IMR-90 (cell line): ENCODE measurements at regions not wholly inside any gene's neighbourhood (a gene's known extent, or its start where the extent isn't known, plus 50 kb on each side); places are given as distances from the start of the nearest gene placed in this dataset.

Experiments
- ATAC-seq: fragments of 200-7000 bp; cut with Tn5 transposase; 2 replicates; pipeline ENCODE4 v1.9.1; 2020; ENCODE audit warnings: low read depth, mild to moderate bottlenecking, moderate library complexity
- BruUV-seq: library from RNA; stranded (reverse); fragments of 400-500 nt; replicated peaks from 2 replicates; lab custom pipeline; 2021; lab: Mats Ljungman, UMichigan
- CTCF ChIA-PET: fragments of 300-600 bp; formaldehyde crosslinking; extraction: SDS; loops from one replicate; lab custom pipeline; 2021; ENCODE audit warnings: antibody characterized with exemption; lab: Yijun Ruan, JAX
- POLR2A ChIA-PET: fragments of 300-600 bp; sonication (Branson Sonifier 250); formaldehyde crosslinking; loops from one replicate; lab custom pipeline; 2022; ENCODE audit warnings: antibody characterized with exemption; ENCODE audit not compliant: unreplicated experiment; lab: Charles Lee
- DNase-seq: peaks from one replicate; pipeline ENCODE4 v3.0.0; 2013
- H2AFZ ChIP-seq: replicated peaks from 2 replicates; pipeline ENCODE3; 2013; ENCODE audit warnings: low read length, mild to moderate bottlenecking; ENCODE audit not compliant: poor library complexity
- H2AK5ac ChIP-seq: 2 replicates; pipeline ENCODE4 v1.6.1; 2013; ENCODE audit warnings: low read depth, low read length, inconsistent platforms
- H2AK9ac ChIP-seq: replicated peaks from 2 replicates; pipeline ENCODE3; 2013; ENCODE audit warnings: mild to moderate bottlenecking, low read depth, low read length, moderate library complexity; ENCODE audit not compliant: poor library complexity
- H2BK120ac ChIP-seq: 2 replicates; pipeline ENCODE4 v1.6.1; 2013; ENCODE audit warnings: low read depth, low read length, inconsistent platforms
- H2BK15ac ChIP-seq: 3 replicates; pipeline ENCODE4 v1.6.1; 2013; ENCODE audit warnings: low read depth, low read length, inconsistent platforms
- H2BK20ac ChIP-seq: 2 replicates; pipeline ENCODE4 v1.6.1; 2013; ENCODE audit warnings: low read depth, mild to moderate bottlenecking, inconsistent platforms, low read length, moderate library complexity
- H2BK5ac ChIP-seq: 2 replicates; pipeline ENCODE4 v1.6.1; 2013; ENCODE audit warnings: mild to moderate bottlenecking, low read depth, low read length, inconsistent platforms; ENCODE audit not compliant: poor library complexity, severe bottlenecking
- H3K14ac ChIP-seq: replicated peaks from 2 replicates; pipeline ENCODE4 v1.6.1; 2013; ENCODE audit warnings: low read depth, low read length, inconsistent platforms
- H3K18ac ChIP-seq: 2 replicates; pipeline ENCODE4 v1.6.1; 2013; ENCODE audit warnings: low read depth, low read length, control low read depth
- H3K23ac ChIP-seq: 2 replicates; pipeline ENCODE4 v1.6.1; 2013; ENCODE audit warnings: low read depth, low read length, inconsistent platforms
- H3K27ac ChIP-seq: 2 replicates; pipeline ENCODE4 v1.5.1; 2013; ENCODE audit warnings: mild to moderate bottlenecking, control low read depth, low read length; ENCODE audit not compliant: insufficient read depth
- H3K27me3 ChIP-seq: 2 replicates; pipeline ENCODE4 v1.6.1; 2013; ENCODE audit warnings: low read length; ENCODE audit not compliant: control insufficient read depth, insufficient read depth
- H3K36me3 ChIP-seq: 2 replicates; pipeline ENCODE4 v1.6.1; 2013; ENCODE audit warnings: low read length, mixed read lengths; ENCODE audit not compliant: control insufficient read depth, insufficient read depth
- H3K4ac ChIP-seq: 2 replicates; pipeline ENCODE4 v1.6.1; 2013; ENCODE audit warnings: low read depth, low read length, inconsistent platforms
- H3K4me1 ChIP-seq: 2 replicates; pipeline ENCODE4 v1.6.1; 2013; ENCODE audit warnings: low read length, mixed read lengths; ENCODE audit not compliant: control insufficient read depth, insufficient read depth
- H3K4me2 ChIP-seq: 2 replicates; pipeline ENCODE4 v1.6.1; 2013; ENCODE audit warnings: low read depth, mild to moderate bottlenecking, control low read depth, low read length, moderate library complexity
- H3K4me3 ChIP-seq: 2 replicates; pipeline ENCODE4 v1.5.1; 2013; ENCODE audit warnings: low read depth, mild to moderate bottlenecking, control low read depth, low read length, moderate library complexity; ENCODE audit not compliant: insufficient read depth
- H3K56ac ChIP-seq: 2 replicates; pipeline ENCODE4 v1.6.1; 2013; ENCODE audit warnings: low read length, inconsistent platforms; ENCODE audit not compliant: insufficient read depth; ENCODE audit errors: extremely low read depth
- H3K79me1 ChIP-seq, 2 experiments: 2 replicates each; pipeline ENCODE4 v1.6.1; 2013; ENCODE audit warnings: low read length in 2 of 2, inconsistent platforms in 1 of 2, low read depth in 1 of 2
- H3K9ac ChIP-seq: 2 replicates; pipeline ENCODE4 v1.6.1; 2013; ENCODE audit warnings: low read depth, low read length, control low read depth
- H3K9me1 ChIP-seq: 2 replicates; pipeline ENCODE4 v1.6.1; 2013; ENCODE audit warnings: low read length, inconsistent platforms; ENCODE audit not compliant: insufficient read depth
- H3K9me3 ChIP-seq: 2 replicates; pipeline ENCODE4 v1.6.1; 2013; ENCODE audit warnings: low read length; ENCODE audit not compliant: control insufficient read depth, insufficient read depth
- H4K20me1 ChIP-seq: 2 replicates; pipeline ENCODE4 v1.6.1; 2013; ENCODE audit warnings: low read length, inconsistent platforms; ENCODE audit not compliant: insufficient read depth
- H4K5ac ChIP-seq: 2 replicates; pipeline ENCODE4 v1.6.1; 2013; ENCODE audit warnings: mild to moderate bottlenecking, low read depth, low read length, control low read depth
- H4K8ac ChIP-seq, 2 experiments: 2 replicates each; pipeline ENCODE4 v1.6.1; 2013; ENCODE audit warnings: low read depth in 2 of 2, low read length in 2 of 2, control low read depth in 1 of 2, inconsistent platforms in 1 of 2
- H4K91ac ChIP-seq: 2 replicates; pipeline ENCODE4 v1.6.1; 2013; ENCODE audit warnings: low read depth, low read length, inconsistent platforms; ENCODE audit not compliant: insufficient read depth
- BHLHE40 ChIP-seq: fragments of 150-350 bp; IDR thresholded peaks from 2 replicates; pipeline ENCODE4 v1.6.1; 2016; ENCODE audit warnings: mild to moderate bottlenecking, low read depth, low read length
- CEBPB ChIP-seq: IDR thresholded peaks from 2 replicates; pipeline ENCODE4 v1.6.1; 2012; ENCODE audit warnings: low read depth, low read length, improper control_type of control experiment
- FOS ChIP-seq: fragments of 150-350 bp; IDR thresholded peaks from 2 replicates; pipeline ENCODE4 v1.6.1; 2016; ENCODE audit warnings: low read depth, low read length
- MAFK ChIP-seq: IDR thresholded peaks from 2 replicates; pipeline ENCODE4 v1.6.1; 2012; ENCODE audit warnings: low read depth, low read length, improper control_type of control experiment
- MAZ ChIP-seq: IDR thresholded peaks from 2 replicates; pipeline ENCODE4 v1.6.1; 2012; ENCODE audit warnings: low read depth, mild to moderate bottlenecking, low read length, improper control_type of control experiment, moderate library complexity, borderline replicate concordance
- NFE2L2 ChIP-seq: fragments of 150-350 bp; IDR thresholded peaks from 2 replicates; pipeline ENCODE4 v1.6.1; 2016; ENCODE audit warnings: low read depth, mild to moderate bottlenecking, low read length
- POLR2A ChIP-seq: IDR thresholded peaks from 2 replicates; pipeline ENCODE4 v1.6.1; 2012; ENCODE audit warnings: mild to moderate bottlenecking, low read depth, low read length
- RCOR1 ChIP-seq: IDR thresholded peaks from 2 replicates; pipeline ENCODE4 v1.6.1; 2012; ENCODE audit warnings: mild to moderate bottlenecking, low read length, improper control_type of control experiment; ENCODE audit not compliant: insufficient replicate concordance
- RFX5 ChIP-seq: IDR thresholded peaks from 2 replicates; pipeline ENCODE4 v1.8.0; 2012; ENCODE audit warnings: low read depth, mild to moderate bottlenecking, low read length, moderate library complexity
- WGBS, 2 experiments: methylation state at CpG; one replicate each; pipeline versions ENCODE4 v1.1.5 to v1.1.7; 2013; ENCODE audit warnings: missing lambda C conversion rate in 2 of 2; ENCODE audit not compliant: insufficient read length in 1 of 2; ENCODE audit errors: extremely low coverage in 2 of 2; 5-methylcytosine and 5-hydroxymethylcytosine counted together
- dilution Hi-C: fragments of 300-500 bp; cut with HindIII; formaldehyde crosslinking; loops from one replicate; pipeline ENCODE4 v1.14.3; 2018; ENCODE audit warnings: low sequenced_read_pairs; ENCODE audit not compliant: unreplicated experiment
- in situ Hi-C: fragments of 300-500 bp; cut with MboI; formaldehyde crosslinking; loops from 3 replicates; pipeline ENCODE4 v1.14.3; 2019; ENCODE audit warnings: low sequenced_read_pairs, inconsistent platforms, mixed read lengths
- intact Hi-C: fragments of 100-400 bp; cut with micrococcal nuclease; formaldehyde crosslinking; loops from 2 replicates; pipeline ENCODE4 v1.10.0; 2022
- TF ChIP-seq, protein P1 (sequence below): fragments of 150-350 bp; IDR thresholded peaks from 2 replicates; pipeline ENCODE4 v1.6.1; 2017; ENCODE audit warnings: mild to moderate bottlenecking, antibody characterized with exemption, low read length, low read depth
- TF ChIP-seq, protein P2 (sequence below): fragments of 150-350 bp; IDR thresholded peaks from 2 replicates; pipeline ENCODE4 v1.6.1; 2016; ENCODE audit warnings: low read depth, mild to moderate bottlenecking, low read length, moderate library complexity, borderline replicate concordance
- TF ChIP-seq, protein P3 (sequence below): conservative IDR thresholded peaks from 2 replicates; pipeline ENCODE4 v1.5.1; 2012; ENCODE audit warnings: mild to moderate bottlenecking, low read depth, low read length, improper control_type of control experiment

DNA sequence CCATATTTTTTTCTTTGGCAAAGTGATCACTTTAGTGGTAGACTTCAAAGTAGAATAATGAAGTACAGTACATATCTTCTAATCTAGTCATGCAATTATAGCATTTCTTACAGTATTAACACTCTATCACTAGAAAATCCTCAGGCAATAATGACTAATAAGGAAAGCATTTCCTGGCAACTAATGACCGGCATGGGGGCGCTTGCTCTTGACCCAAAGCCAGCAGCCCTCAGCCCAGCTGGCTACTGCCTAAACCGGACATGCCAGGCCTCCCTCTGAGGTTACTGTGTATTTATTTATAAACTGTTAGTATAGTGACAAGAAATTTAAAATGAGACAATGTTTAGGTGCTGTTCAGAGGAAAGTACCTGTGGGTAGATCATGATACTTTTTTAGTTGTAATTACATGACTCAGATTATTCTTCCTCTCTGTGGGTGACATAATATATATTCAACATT, 633.8 kb downstream of the PTPRC start:
- no peak overlapping the region for H4K5ac ChIP-seq
- H3K9me1 ChIP-seq: 0 out of 2 replicates have a peak, but pooled peaks cover 2% of the 10 kb centered on the region
- intact Hi-C loops: loop anchor here (5.0 to 10.0 kb wide), 2 partner anchors 132 to 150 kb away; no protein-coding TSS in a partner anchor
- no peak overlapping the region for H3K27ac ChIP-seq
- H2BK120ac ChIP-seq: no peak overlapping the region
- H3K9ac ChIP-seq: no peak overlapping the region
- H2BK15ac ChIP-seq: no peak overlapping the region
- ATAC-seq: peak; percentile 88
- no peak overlapping the region; a peak in 1 of 4 replicates for H4K8ac ChIP-seq
- WGBS, 2 experiments: 0% methylated on average over 1 of the region's 3 CpGs; no CpG with 5 or more reads in 1 of the 2 experiments
- in situ Hi-C loops: no loop called here
- H2BK5ac ChIP-seq: peak overlapping the region; percentile 55
- H4K91ac ChIP-seq: no peak overlapping the region
- H4K20me1 ChIP-seq: no peaks in the 10 kb centered on the region
- no peak overlapping the region for H3K18ac ChIP-seq
- peak; percentile 94 for DNase-seq
- H3K56ac ChIP-seq: no peak overlapping the region
- no peaks in the 10 kb centered on the region for H3K79me1 ChIP-seq
- no peak overlapping the region for H2BK20ac ChIP-seq
- no peak overlapping the region for H2AFZ ChIP-seq
- TF ChIP-seq MAFK (no peak), POLR2A (no peak), BHLHE40 (0 out of 2 replicates have a peak, but pooled peaks have one; percentile 46), FOS (peak; percentile 71), RFX5 (0 out of 2 replicates have a peak, but pooled peaks have one; percentile 21), NFE2L2 (no peak), CEBPB (no peak), RCOR1 (peak; percentile 95), MAZ (peak; percentile 84)
- TF ChIP-seq, protein P1, sequence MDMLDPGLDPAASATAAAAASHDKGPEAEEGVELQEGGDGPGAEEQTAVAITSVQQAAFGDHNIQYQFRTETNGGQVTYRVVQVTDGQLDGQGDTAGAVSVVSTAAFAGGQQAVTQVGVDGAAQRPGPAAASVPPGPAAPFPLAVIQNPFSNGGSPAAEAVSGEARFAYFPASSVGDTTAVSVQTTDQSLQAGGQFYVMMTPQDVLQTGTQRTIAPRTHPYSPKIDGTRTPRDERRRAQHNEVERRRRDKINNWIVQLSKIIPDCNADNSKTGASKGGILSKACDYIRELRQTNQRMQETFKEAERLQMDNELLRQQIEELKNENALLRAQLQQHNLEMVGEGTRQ: no peak
- TF ChIP-seq, protein P2, sequence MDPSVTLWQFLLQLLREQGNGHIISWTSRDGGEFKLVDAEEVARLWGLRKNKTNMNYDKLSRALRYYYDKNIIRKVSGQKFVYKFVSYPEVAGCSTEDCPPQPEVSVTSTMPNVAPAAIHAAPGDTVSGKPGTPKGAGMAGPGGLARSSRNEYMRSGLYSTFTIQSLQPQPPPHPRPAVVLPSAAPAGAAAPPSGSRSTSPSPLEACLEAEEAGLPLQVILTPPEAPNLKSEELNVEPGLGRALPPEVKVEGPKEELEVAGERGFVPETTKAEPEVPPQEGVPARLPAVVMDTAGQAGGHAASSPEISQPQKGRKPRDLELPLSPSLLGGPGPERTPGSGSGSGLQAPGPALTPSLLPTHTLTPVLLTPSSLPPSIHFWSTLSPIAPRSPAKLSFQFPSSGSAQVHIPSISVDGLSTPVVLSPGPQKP: no peak
- TF ChIP-seq, protein P3, sequence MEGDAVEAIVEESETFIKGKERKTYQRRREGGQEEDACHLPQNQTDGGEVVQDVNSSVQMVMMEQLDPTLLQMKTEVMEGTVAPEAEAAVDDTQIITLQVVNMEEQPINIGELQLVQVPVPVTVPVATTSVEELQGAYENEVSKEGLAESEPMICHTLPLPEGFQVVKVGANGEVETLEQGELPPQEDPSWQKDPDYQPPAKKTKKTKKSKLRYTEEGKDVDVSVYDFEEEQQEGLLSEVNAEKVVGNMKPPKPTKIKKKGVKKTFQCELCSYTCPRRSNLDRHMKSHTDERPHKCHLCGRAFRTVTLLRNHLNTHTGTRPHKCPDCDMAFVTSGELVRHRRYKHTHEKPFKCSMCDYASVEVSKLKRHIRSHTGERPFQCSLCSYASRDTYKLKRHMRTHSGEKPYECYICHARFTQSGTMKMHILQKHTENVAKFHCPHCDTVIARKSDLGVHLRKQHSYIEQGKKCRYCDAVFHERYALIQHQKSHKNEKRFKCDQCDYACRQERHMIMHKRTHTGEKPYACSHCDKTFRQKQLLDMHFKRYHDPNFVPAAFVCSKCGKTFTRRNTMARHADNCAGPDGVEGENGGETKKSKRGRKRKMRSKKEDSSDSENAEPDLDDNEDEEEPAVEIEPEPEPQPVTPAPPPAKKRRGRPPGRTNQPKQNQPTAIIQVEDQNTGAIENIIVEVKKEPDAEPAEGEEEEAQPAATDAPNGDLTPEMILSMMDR: no peak
- no peak overlapping the region for H2AK9ac ChIP-seq
- CTCF ChIA-PET: no interaction called here
- H3K27me3 ChIP-seq: no peaks in the 10 kb centered on the region
- H3K9me3 ChIP-seq: no peaks in the 10 kb centered on the region
- no peak overlapping the region for H3K4me3 ChIP-seq
- no peak overlapping the region for H2AK5ac ChIP-seq
- POLR2A ChIA-PET: no interaction called here
- H3K14ac ChIP-seq: no peak overlapping the region
- H3K4me2 ChIP-seq: no peak overlapping the region
- H3K4me1 ChIP-seq: peaks cover 5% of the 10 kb centered on the region
- H3K36me3 ChIP-seq: no peaks in the 10 kb centered on the region
- H3K23ac ChIP-seq: no peak overlapping the region
- no TSS peak for BruUV-seq
- dilution Hi-C loops: no loop called here
- H3K4ac ChIP-seq: no peak overlapping the region
